ENCODE measurements at regions not wholly inside any gene's neighbourhood (a gene's known extent, or its start where the extent isn't known, plus 50 kb on each side); places are given as distances from the start of the nearest gene placed in this dataset.

DNA sequence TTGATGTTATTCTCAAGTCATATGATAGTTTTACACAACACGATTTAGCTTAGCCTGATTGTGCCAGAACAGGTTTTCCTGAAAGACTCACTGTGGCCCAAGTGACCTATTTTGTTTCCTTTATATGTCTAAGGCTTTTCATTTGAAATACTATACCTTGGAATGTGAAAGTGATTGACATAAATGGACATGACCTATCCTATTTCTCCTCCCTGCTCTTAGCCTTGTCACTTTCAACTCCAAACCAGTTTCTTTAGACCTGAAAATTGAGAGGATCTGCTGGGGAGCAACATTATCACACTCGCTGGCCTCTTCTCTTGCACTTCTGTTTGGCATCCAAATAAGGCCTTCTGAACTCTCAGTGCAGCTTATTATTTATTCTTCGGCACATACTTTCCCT, 496.8 kb downstream of the MAT2B start:
- H3K9me3 ChIP-seq: no peaks in the 10 kb centered on the region
- TF ChIP-seq, protein P1, sequence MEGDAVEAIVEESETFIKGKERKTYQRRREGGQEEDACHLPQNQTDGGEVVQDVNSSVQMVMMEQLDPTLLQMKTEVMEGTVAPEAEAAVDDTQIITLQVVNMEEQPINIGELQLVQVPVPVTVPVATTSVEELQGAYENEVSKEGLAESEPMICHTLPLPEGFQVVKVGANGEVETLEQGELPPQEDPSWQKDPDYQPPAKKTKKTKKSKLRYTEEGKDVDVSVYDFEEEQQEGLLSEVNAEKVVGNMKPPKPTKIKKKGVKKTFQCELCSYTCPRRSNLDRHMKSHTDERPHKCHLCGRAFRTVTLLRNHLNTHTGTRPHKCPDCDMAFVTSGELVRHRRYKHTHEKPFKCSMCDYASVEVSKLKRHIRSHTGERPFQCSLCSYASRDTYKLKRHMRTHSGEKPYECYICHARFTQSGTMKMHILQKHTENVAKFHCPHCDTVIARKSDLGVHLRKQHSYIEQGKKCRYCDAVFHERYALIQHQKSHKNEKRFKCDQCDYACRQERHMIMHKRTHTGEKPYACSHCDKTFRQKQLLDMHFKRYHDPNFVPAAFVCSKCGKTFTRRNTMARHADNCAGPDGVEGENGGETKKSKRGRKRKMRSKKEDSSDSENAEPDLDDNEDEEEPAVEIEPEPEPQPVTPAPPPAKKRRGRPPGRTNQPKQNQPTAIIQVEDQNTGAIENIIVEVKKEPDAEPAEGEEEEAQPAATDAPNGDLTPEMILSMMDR (IDR thresholded peaks at IDR 0.05 in 4 of 5, conservative IDR thresholded peaks at IDR 0.05 in 1 of 5): no peak
- TF ChIP-seq POLR2A (IDR thresholded peaks at IDR 0.05): no peak
- in situ Hi-C loops (cut with MboI; ENCODE audit: low sequenced_read_pairs in 4 of 4) (loop anchor here in 2 of 4 donors (25.0 kb wide), 2 partner anchors 510 to 1210 kb away; no protein-coding TSS in a partner anchor), intact Hi-C loops (cut with DNase I; ENCODE audit: low total_unique reads) (no loop called here)
- H3K27ac ChIP-seq: no peak overlapping the region
- DNase-seq (no peak), ATAC-seq (no peak)
- H3K4me3 ChIP-seq: no peak overlapping the region
- H3K36me3 ChIP-seq: no peaks in the 10 kb centered on the region
- no peaks in the 10 kb centered on the region for H3K27me3 ChIP-seq
- peaks cover 0 to 3% of the 10 kb centered on the region in 2 donors for H3K4me1 ChIP-seq

- in situ Hi-C loops (cut with MboI; ENCODE audit: low sequenced_read_pairs in 4 of 4): loop anchor here in 2 of 4 donors (25.0 kb wide), 2 partner anchors 510 to 1210 kb away; no protein-coding TSS in a partner anchor
These were observed 497.2 kb downstream of the MAT2B start for GRCh38 chr5:164002628-164003027.

GRCh38 chr5:164005071-164005470, 499.7 kb downstream of the MAT2B start:
- H3K9me3 ChIP-seq: no peaks in the 10 kb centered on the region
- H3K4me3 ChIP-seq: no peak overlapping the region
- H3K4me1 ChIP-seq: peaks cover 0 to 3% of the 10 kb centered on the region in 2 donors
- ATAC-seq: no peak
- TF ChIP-seq, protein P1 (IDR thresholded peaks at IDR 0.05 in 4 of 5, conservative IDR thresholded peaks at IDR 0.05 in 1 of 5): no peak
- no peak for TF ChIP-seq POLR2A (IDR thresholded peaks at IDR 0.05)
- in situ Hi-C loops (cut with MboI; ENCODE audit: low sequenced_read_pairs in 4 of 4) (loop anchor here in 2 of 4 donors (25.0 kb wide), 2 partner anchors 507 to 1207 kb away; no protein-coding TSS in a partner anchor), intact Hi-C loops (cut with DNase I; ENCODE audit: low total_unique reads) (no loop called here)
- H3K27me3 ChIP-seq: no peaks in the 10 kb centered on the region
- no peaks in the 10 kb centered on the region for H3K36me3 ChIP-seq
- no peak for DNase-seq
- no peak overlapping the region for H3K27ac ChIP-seq

More at GRCh38 chr5:164002628-164003027, 497.2 kb downstream of the MAT2B start:
- Histone ChIP-seq H3K4me3 (no peak overlapping the region), H3K27me3 (no peaks in the 10 kb centered on the region), H3K36me3 (no peaks in the 10 kb centered on the region), H3K9me3 (no peaks in the 10 kb centered on the region), H3K27ac (no peak overlapping the region), H3K4me1 (peaks cover 0 to 3% of the 10 kb centered on the region in 2 donors)
- no peak for TF ChIP-seq POLR2A (IDR thresholded peaks at IDR 0.05)
- TF ChIP-seq, protein P1 (IDR thresholded peaks at IDR 0.05 in 4 of 5, conservative IDR thresholded peaks at IDR 0.05 in 1 of 5): no peak
- intact Hi-C loops (cut with DNase I; ENCODE audit: low total_unique reads): no loop called here
- no peak for DNase-seq
- ATAC-seq: no peak

GRCh38 chr5:164007064-164007463, 501.6 kb downstream of the MAT2B start:
- TF ChIP-seq, protein P1 (IDR thresholded peaks at IDR 0.05 in 4 of 5, conservative IDR thresholded peaks at IDR 0.05 in 1 of 5): no peak
- TF ChIP-seq POLR2A (IDR thresholded peaks at IDR 0.05): no peak
- no peaks in the 10 kb centered on the region for H3K36me3 ChIP-seq
- no peak overlapping the region for H3K4me3 ChIP-seq
- no peaks in the 10 kb centered on the region for H3K9me3 ChIP-seq
- no peak for DNase-seq
- H3K4me1 ChIP-seq: peaks cover 0 to 3% of the 10 kb centered on the region in 2 donors
- no peak for ATAC-seq
- intact Hi-C loops (cut with DNase I; ENCODE audit: low total_unique reads) (no loop called here), in situ Hi-C loops (cut with MboI; ENCODE audit: low sequenced_read_pairs in 4 of 4) (loop anchor here in 2 of 4 donors (25.0 kb wide), 2 partner anchors 505 to 1205 kb away; no protein-coding TSS in a partner anchor)
- no peak overlapping the region for H3K27ac ChIP-seq
- no peaks in the 10 kb centered on the region for H3K27me3 ChIP-seq

DNA sequence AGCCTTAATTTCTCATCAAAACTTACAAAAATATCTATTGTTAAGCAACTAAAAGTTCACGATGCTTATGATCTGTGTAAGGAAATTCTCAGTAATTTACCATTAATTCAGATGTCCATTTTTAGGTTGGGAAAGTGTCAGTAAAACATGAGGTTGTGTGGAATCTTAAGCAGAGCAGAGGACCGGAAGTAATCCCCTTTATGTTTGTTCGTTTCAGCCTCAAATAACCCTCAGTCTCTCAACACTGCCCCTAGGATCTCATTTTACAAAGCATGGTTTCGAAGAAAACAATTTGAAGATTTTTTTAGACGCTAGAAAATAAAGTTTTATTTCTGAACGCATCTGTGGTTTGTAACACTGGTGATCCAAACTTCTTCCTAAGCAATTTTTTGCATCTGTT, 504.2 kb downstream of the MAT2B start:
- no peak for ATAC-seq
- no peaks in the 10 kb centered on the region for H3K36me3 ChIP-seq
- no peaks in the 10 kb centered on the region for H3K4me1 ChIP-seq
- no peak overlapping the region for H3K27ac ChIP-seq
- no peak for DNase-seq
- H3K9me3 ChIP-seq: no peaks in the 10 kb centered on the region
- no peak for TF ChIP-seq POLR2A (IDR thresholded peaks at IDR 0.05)
- TF ChIP-seq, protein P1 (IDR thresholded peaks at IDR 0.05 in 4 of 5, conservative IDR thresholded peaks at IDR 0.05 in 1 of 5): no peak
- in situ Hi-C loops (cut with MboI; ENCODE audit: low sequenced_read_pairs in 4 of 4) (loop anchor here in 2 of 4 donors (25.0 kb wide), 2 partner anchors 503 to 1203 kb away; no protein-coding TSS in a partner anchor), intact Hi-C loops (cut with DNase I; ENCODE audit: low total_unique reads) (no loop called here)
- H3K4me3 ChIP-seq: no peak overlapping the region
- H3K27me3 ChIP-seq: no peaks in the 10 kb centered on the region

All from gastrocnemius medialis (tissue), 4 donors.